ENCODE measurements at regions not wholly inside any gene's neighbourhood (a gene's known extent, or its start where the extent isn't known, plus 50 kb on each side); places are given as distances from the start of the nearest gene placed in this dataset.

DNA sequence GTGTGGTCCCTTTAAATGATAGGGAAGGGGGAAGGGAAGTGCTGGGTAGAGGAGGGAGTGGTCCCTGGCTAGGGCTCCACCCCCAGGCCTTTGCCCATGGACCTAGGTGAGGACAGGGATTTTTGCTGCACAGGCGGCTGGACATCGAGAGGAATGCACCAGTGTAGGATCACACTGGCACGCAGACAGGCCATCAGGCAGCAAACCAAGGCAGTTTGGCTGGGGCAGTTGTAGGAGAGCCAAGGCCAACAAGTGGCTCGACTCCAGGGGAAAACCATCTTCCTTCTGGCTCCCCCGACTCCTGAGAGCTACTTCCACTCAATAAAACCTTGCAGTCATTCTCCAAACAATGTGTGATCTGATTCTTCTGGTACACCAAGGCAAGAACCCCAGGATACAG is 402.0 kb upstream of the LRRTM1 start:
- TF ChIP-seq, protein P1, sequence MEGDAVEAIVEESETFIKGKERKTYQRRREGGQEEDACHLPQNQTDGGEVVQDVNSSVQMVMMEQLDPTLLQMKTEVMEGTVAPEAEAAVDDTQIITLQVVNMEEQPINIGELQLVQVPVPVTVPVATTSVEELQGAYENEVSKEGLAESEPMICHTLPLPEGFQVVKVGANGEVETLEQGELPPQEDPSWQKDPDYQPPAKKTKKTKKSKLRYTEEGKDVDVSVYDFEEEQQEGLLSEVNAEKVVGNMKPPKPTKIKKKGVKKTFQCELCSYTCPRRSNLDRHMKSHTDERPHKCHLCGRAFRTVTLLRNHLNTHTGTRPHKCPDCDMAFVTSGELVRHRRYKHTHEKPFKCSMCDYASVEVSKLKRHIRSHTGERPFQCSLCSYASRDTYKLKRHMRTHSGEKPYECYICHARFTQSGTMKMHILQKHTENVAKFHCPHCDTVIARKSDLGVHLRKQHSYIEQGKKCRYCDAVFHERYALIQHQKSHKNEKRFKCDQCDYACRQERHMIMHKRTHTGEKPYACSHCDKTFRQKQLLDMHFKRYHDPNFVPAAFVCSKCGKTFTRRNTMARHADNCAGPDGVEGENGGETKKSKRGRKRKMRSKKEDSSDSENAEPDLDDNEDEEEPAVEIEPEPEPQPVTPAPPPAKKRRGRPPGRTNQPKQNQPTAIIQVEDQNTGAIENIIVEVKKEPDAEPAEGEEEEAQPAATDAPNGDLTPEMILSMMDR (IDR thresholded peaks at IDR 0.05), result no peak
- no peak for TF ChIP-seq POLR2A (IDR thresholded peaks at IDR 0.05)

All from testis (tissue), 2 donors.